ENCODE measurements at regions not wholly inside any gene's neighbourhood (a gene's known extent, or its start where the extent isn't known, plus 50 kb on each side); places are given as distances from the start of the nearest gene placed in this dataset.

DNA sequence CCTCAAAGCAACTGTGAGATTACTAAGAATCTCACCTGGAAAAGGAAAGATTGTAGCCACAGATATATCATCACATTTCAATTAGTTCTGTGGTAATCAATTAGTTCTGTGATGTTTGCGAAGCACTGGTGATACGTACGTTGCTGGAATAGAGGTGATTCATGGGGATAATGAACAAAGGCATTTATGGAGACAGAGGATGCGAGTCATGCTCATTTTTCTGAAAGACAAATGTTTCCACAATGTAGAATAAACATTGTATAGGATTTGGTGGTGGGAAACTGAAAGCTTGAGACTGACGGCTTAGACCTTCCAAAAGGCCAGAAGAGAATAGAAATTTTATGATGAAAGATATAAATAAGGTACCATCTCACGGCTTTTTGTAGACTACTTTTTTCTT is 507.3 kb upstream of the TYRP1 start:
- no peaks in the 10 kb centered on the region for H3K36me3 ChIP-seq
- no peaks in the 10 kb centered on the region for H3K9me3 ChIP-seq
- TF ChIP-seq POLR2AphosphoS5 (IDR thresholded peaks at IDR 0.05; ENCODE audit: insufficient read depth in 1 of 2, low read depth in 1 of 2) (no peak), POLR2A (IDR thresholded peaks at IDR 0.05) (no peak)
- TF ChIP-seq, protein P1, sequence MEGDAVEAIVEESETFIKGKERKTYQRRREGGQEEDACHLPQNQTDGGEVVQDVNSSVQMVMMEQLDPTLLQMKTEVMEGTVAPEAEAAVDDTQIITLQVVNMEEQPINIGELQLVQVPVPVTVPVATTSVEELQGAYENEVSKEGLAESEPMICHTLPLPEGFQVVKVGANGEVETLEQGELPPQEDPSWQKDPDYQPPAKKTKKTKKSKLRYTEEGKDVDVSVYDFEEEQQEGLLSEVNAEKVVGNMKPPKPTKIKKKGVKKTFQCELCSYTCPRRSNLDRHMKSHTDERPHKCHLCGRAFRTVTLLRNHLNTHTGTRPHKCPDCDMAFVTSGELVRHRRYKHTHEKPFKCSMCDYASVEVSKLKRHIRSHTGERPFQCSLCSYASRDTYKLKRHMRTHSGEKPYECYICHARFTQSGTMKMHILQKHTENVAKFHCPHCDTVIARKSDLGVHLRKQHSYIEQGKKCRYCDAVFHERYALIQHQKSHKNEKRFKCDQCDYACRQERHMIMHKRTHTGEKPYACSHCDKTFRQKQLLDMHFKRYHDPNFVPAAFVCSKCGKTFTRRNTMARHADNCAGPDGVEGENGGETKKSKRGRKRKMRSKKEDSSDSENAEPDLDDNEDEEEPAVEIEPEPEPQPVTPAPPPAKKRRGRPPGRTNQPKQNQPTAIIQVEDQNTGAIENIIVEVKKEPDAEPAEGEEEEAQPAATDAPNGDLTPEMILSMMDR (IDR thresholded peaks at IDR 0.05) = no peak
- H3K27me3 ChIP-seq = no peaks in the 10 kb centered on the region
- H3K4me1 ChIP-seq = no peaks in the 10 kb centered on the region
- intact Hi-C loops (cut with DNase I) = no loop called here
- no peak overlapping the region for H3K27ac ChIP-seq
- no peak for DNase-seq (ENCODE audit: extremely low spot score in 2 of 2)
- H3K4me3 ChIP-seq = no peak overlapping the region

DNA sequence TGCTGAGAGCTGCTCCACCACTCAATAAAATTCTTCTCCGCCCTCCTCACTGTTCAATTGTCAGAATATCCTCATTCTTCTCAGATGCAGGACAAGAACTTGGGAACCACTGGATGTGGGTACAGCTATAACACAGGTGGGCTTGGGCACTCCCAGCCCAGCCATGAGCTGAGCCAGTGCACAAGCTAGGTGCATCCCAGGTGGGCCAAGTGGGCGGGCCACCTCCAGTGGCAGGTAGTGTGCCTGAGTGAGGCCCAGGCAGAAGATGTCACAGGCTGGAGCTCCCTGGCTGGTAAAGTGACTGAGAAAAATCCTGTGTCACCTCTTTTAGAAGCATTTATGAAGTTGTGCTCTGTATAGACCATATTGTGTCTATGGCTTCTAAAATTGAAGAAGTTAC is 501.6 kb upstream of the TYRP1 start:
- no peaks in the 10 kb centered on the region for H3K36me3 ChIP-seq
- no peak overlapping the region for H3K4me3 ChIP-seq
- TF ChIP-seq POLR2AphosphoS5 (IDR thresholded peaks at IDR 0.05; ENCODE audit: insufficient read depth in 1 of 2, low read depth in 1 of 2) = no peak
- no peak for TF ChIP-seq POLR2A (IDR thresholded peaks at IDR 0.05)
- TF ChIP-seq, protein P1 (IDR thresholded peaks at IDR 0.05) = no peak
- H3K4me1 ChIP-seq = no peaks in the 10 kb centered on the region
- intact Hi-C loops (cut with DNase I) = no loop called here
- no peaks in the 10 kb centered on the region for H3K27me3 ChIP-seq
- DNase-seq (ENCODE audit: extremely low spot score in 2 of 2) = no peak
- H3K9me3 ChIP-seq = no peaks in the 10 kb centered on the region
- H3K27ac ChIP-seq = no peak overlapping the region

DNA sequence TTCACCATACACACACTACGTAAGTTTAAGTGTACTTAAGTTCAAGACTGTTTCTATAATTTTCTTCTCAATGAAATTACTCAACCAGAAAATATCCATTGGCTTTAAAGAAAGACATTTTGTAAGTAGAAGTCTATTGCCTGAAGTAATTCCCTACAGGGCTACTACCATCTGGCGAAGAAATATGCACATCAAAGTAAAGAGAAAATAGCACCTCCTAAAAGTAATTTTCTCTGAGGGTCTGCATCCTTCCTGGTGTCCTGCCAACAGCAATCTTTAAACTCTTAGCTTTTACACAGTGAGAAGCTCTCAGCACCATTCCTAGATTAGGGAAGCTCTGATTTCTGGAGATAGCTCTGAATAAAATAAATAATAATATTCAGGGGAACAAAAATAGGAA is 498.5 kb upstream of the TYRP1 start:
- no peak for DNase-seq (ENCODE audit: extremely low spot score in 2 of 2)
- intact Hi-C loops (cut with DNase I) = no loop called here
- no peaks in the 10 kb centered on the region for H3K9me3 ChIP-seq
- no peaks in the 10 kb centered on the region for H3K36me3 ChIP-seq
- H3K27me3 ChIP-seq = no peaks in the 10 kb centered on the region
- H3K27ac ChIP-seq = no peak overlapping the region
- TF ChIP-seq POLR2AphosphoS5 (IDR thresholded peaks at IDR 0.05; ENCODE audit: insufficient read depth in 1 of 2, low read depth in 1 of 2) = no peak
- no peak for TF ChIP-seq POLR2A (IDR thresholded peaks at IDR 0.05)
- TF ChIP-seq, protein P1 (IDR thresholded peaks at IDR 0.05) = no peak
- no peaks in the 10 kb centered on the region for H3K4me1 ChIP-seq
- no peak overlapping the region for H3K4me3 ChIP-seq

DNA sequence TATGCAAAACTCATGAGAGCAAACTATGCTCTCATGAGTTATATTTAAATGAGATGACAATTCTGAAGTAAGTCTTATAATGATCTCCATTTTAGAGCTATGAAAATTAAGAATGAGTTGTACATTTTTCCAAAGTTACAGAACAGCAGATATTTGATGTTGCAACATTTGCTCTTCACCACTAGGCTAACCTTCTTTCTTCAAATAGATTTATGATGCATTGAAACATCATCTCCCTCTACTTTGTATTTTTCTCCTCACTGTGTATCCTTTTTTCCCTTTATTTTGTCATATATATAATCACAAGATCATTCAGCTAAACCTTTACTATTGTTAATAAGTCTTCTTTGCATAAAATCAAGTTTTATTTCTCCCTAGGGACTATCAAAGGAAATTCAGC is 497.7 kb upstream of the TYRP1 start:
- intact Hi-C loops (cut with DNase I) = no loop called here
- TF ChIP-seq, protein P1 (IDR thresholded peaks at IDR 0.05) = no peak
- TF ChIP-seq POLR2A (IDR thresholded peaks at IDR 0.05) (no peak), POLR2AphosphoS5 (IDR thresholded peaks at IDR 0.05; ENCODE audit: insufficient read depth in 1 of 2, low read depth in 1 of 2) (no peak)
- Histone ChIP-seq H3K9me3 (no peaks in the 10 kb centered on the region), H3K4me3 (no peak overlapping the region), H3K27ac (no peak overlapping the region), H3K36me3 (no peaks in the 10 kb centered on the region), H3K4me1 (no peaks in the 10 kb centered on the region), H3K27me3 (no peaks in the 10 kb centered on the region)
- no peak for DNase-seq (ENCODE audit: extremely low spot score in 2 of 2)

DNA sequence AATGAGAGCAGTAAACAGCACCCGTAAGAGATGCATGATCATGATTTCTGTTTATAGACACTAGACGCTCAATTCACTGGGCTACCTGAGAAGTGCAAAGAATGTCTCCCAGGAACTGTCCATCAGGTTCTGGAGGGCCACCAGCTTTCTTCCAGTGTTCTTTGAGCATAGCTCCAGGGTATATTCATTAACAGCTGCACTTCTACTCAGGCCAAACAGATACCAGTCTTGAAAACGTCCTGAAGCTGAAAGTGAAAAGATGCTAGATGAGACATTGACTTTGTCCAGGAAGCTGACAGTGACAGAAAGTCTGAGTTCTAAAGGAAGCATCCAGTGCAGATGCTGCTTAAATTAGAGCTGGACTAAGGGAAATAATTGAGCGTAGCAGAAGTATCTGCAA is 488.7 kb upstream of the TYRP1 start:
- H3K27me3 ChIP-seq = no peaks in the 10 kb centered on the region
- H3K27ac ChIP-seq = no peak overlapping the region
- TF ChIP-seq, protein P1 (IDR thresholded peaks at IDR 0.05) = no peak
- TF ChIP-seq POLR2AphosphoS5 (IDR thresholded peaks at IDR 0.05; ENCODE audit: insufficient read depth in 1 of 2, low read depth in 1 of 2) (no peak), POLR2A (IDR thresholded peaks at IDR 0.05) (no peak)
- H3K9me3 ChIP-seq = no peaks in the 10 kb centered on the region
- intact Hi-C loops (cut with DNase I) = no loop called here
- no peak for DNase-seq (ENCODE audit: extremely low spot score in 2 of 2)
- H3K4me1 ChIP-seq = no peaks in the 10 kb centered on the region
- H3K4me3 ChIP-seq = no peak overlapping the region
- H3K36me3 ChIP-seq = no peaks in the 10 kb centered on the region

Measured in vagina (tissue), 2 donors.